GM12878 (cell line): ENCODE measurements at regions not wholly inside any gene's neighbourhood (a gene's known extent, or its start where the extent isn't known, plus 50 kb on each side); places are given as distances from the start of the nearest gene placed in this dataset.

Experiments used
- ATAC-seq: fragments of 200-7000 bp; cut with Tn5 transposase; 3 replicates; pipeline ENCODE4 v1.9.1; 2020; ENCODE audit warnings: mild to moderate bottlenecking, moderate library complexity
- BruUV-seq: library from RNA; stranded (reverse); fragments of 400-500 nt; replicated peaks from 2 replicates; lab custom pipeline; 2021; lab: Mats Ljungman, UMichigan
- CTCF ChIA-PET: fragments of 300-600 bp; sonication (Branson Sonifier 250); formaldehyde crosslinking; extraction: SDS; loops from one replicate; lab custom pipeline; 2021; ENCODE audit warnings: inconsistent platforms; lab: Yijun Ruan, JAX
- POLR2A ChIA-PET: fragments of 350-600 bp; formaldehyde crosslinking; extraction: SDS; loops from one replicate; lab custom pipeline; 2021; ENCODE audit warnings: inconsistent platforms; lab: Charles Lee
- RAD21 ChIA-PET: fragments of 300-600 bp; sonication (Branson Sonifier 250); formaldehyde crosslinking; loops from one replicate; lab custom pipeline; 2023; ENCODE audit warnings: antibody characterized with exemption; ENCODE audit not compliant: unreplicated experiment; lab: Charles Lee
- SMC1A ChIA-PET: fragments of 300-600 bp; sonication (Branson Sonifier 250); formaldehyde crosslinking; loops from one replicate; lab custom pipeline; 2023; ENCODE audit not compliant: unreplicated experiment, uncharacterized antibody; lab: Charles Lee
- DNase-seq: peaks from one replicate; pipeline ENCODE4 v3.0.0-alpha.2; 2011; ENCODE audit warnings: low read depth, low spot score
- FAIRE-seq: peaks from 3 replicates; lab custom pipeline; 2011; peaks lifted over from hg19 to GRCh38; lab: Jason Lieb, UNC
- H2AFZ ChIP-seq: 2 replicates; pipeline ENCODE4 v1.6.0; 2011; ENCODE audit warnings: low read depth, low read length, control low read depth; ENCODE audit not compliant: control insufficient read depth
- H3K27ac ChIP-seq: 2 replicates; pipeline ENCODE4 v1.5.1; 2011; ENCODE audit warnings: control low read depth; ENCODE audit not compliant: control insufficient read depth, insufficient read depth
- H3K27me3 ChIP-seq, 2 experiments: replicated peaks in 1 of 2; 2 replicates each; pipeline versions ENCODE4 v1.6.0 to v1.6.1; 2011; ENCODE audit warnings: low read length in 1 of 2; ENCODE audit not compliant: control insufficient read depth in 2 of 2, insufficient read depth in 2 of 2
- H3K36me3 ChIP-seq, 2 experiments: 2 replicates each; pipeline ENCODE4 v1.5.1; 2011; ENCODE audit warnings: low read length in 1 of 2; ENCODE audit not compliant: control insufficient read depth in 2 of 2, insufficient read depth in 2 of 2
- H3K4me1 ChIP-seq: 2 replicates; pipeline ENCODE4 v1.6.1; 2011; ENCODE audit warnings: mild to moderate bottlenecking, low read length, moderate library complexity, mixed read lengths; ENCODE audit not compliant: control insufficient read depth, insufficient read depth
- H3K4me2 ChIP-seq: 2 replicates; pipeline ENCODE4 v1.6.0; 2011; ENCODE audit warnings: control low read depth; ENCODE audit not compliant: control insufficient read depth, insufficient read depth
- H3K4me3 ChIP-seq: fragments of 200-600 bp; sonication (generic); 2 replicates; pipeline ENCODE4 v1.5.1; 2016
- H3K79me2 ChIP-seq: 2 replicates; pipeline ENCODE4 v1.6.0; 2011; ENCODE audit warnings: low read length; ENCODE audit not compliant: control insufficient read depth, insufficient read depth
- H3K9ac ChIP-seq: 2 replicates; pipeline ENCODE4 v1.8.0; 2011; ENCODE audit warnings: low read length, control low read depth, mixed read lengths; ENCODE audit not compliant: control insufficient read depth, insufficient read depth
- H3K9me3 ChIP-seq: replicated peaks from 3 replicates; pipeline ENCODE4 v1.5.1; 2011; ENCODE audit warnings: mild to moderate bottlenecking, low read length; ENCODE audit not compliant: control insufficient read depth, insufficient read depth
- H4K20me1 ChIP-seq: 2 replicates; pipeline ENCODE4 v1.6.0; 2011; ENCODE audit not compliant: control insufficient read depth, insufficient read depth
- EZH2 ChIP-seq: IDR thresholded peaks from 2 replicates; pipeline ENCODE4 v1.6.1; 2012; ENCODE audit warnings: low read depth, mild to moderate bottlenecking, control low read depth, inconsistent platforms, low read length, borderline replicate concordance; ENCODE audit not compliant: control insufficient read depth
- MEF2B ChIP-seq: fragments of 450-650 bp; IDR thresholded peaks from 2 replicates; pipeline ENCODE4 v1.6.1; 2018; ENCODE audit warnings: mild to moderate bottlenecking, moderate library complexity; ENCODE audit not compliant: partially characterized antibody, poor library complexity, severe bottlenecking
- SUZ12 ChIP-seq: fragments of 200-600 bp; sonication (generic); IDR thresholded peaks from one replicate; pipeline ENCODE4 v1.6.1; 2018; ENCODE audit warnings: antibody characterized with exemption, mild to moderate bottlenecking; ENCODE audit not compliant: unreplicated experiment
- TCF7 ChIP-seq: IDR thresholded peaks from 2 replicates; pipeline ENCODE4 v1.6.1; 2014; ENCODE audit warnings: antibody characterized with exemption, borderline replicate concordance
- YY1 ChIP-seq: IDR thresholded peaks from 2 replicates; pipeline ENCODE4 v1.6.1; 2011; ENCODE audit warnings: low read depth, mild to moderate bottlenecking, low read length
- ZNF384 ChIP-seq: IDR thresholded peaks from 2 replicates; pipeline ENCODE4 v1.6.1; 2012; ENCODE audit warnings: low read depth, mild to moderate bottlenecking, low read length, improper control_type of control experiment, borderline replicate concordance
- WGBS: methylation state at CpG from one replicate; pipeline ENCODE4 v1.1.6; 2016; ENCODE audit warnings: low lambda C conversion rate; ENCODE audit not compliant: insufficient replicate concordance, insufficient coverage; ENCODE audit errors: missing lambda C conversion rate; 5-methylcytosine and 5-hydroxymethylcytosine counted together
- in situ Hi-C: fragments of 300-500 bp; cut with MboI; formaldehyde crosslinking; loops from 9 replicates; pipeline ENCODE4 v1.14.3; 2018; ENCODE audit warnings: mixed read lengths
- intact Hi-C: fragments of 100-400 bp; cut with micrococcal nuclease; formaldehyde crosslinking; loops from one replicate; pipeline ENCODE4 v1.14.2; 2022; ENCODE audit not compliant: unreplicated experiment
- TF ChIP-seq, protein P1 (sequence below): fragments of 450-650 bp; formaldehyde crosslinking; IDR thresholded peaks from 2 replicates; pipeline ENCODE4 v1.4.0; 2020; ENCODE audit warnings: mild to moderate bottlenecking, moderate library complexity
- TF ChIP-seq, protein P2 (sequence below): IDR thresholded peaks from 2 replicates; pipeline ENCODE4 v1.6.1; 2012; ENCODE audit warnings: low read depth, low read length, improper control_type of control experiment

DNA sequence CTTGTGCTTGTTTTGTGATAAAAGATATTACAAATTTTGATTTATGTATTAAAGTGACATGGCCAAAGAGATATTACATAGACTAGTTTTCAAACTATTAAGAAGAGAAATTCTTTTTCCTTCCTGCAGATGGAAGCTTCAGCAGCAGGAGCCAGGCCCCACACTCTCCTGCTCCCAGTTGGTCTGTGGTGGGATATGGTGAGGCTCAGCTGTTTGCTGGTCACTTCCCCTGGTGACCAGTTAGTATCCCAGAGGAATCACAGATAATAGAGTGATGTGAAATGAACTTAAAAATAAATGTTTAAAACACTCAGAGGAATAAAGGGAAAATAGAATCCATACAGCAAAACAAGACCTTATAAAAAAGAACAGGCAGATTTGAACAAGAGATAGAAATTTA is 154.7 kb downstream of the KTN1 start:
- Histone ChIP-seq H3K27ac (no peak overlapping the region), H3K4me1 (no peaks in the 10 kb centered on the region), H2AFZ (no peak overlapping the region), H3K4me3 (no peak overlapping the region), H4K20me1 (no peaks in the 10 kb centered on the region), H3K27me3 (no peaks in the 10 kb centered on the region), H3K9me3 (peaks cover 3% of the 10 kb centered on the region; the same call in 1 of the 3 replicates), H3K9ac (no peak overlapping the region), H3K4me2 (no peak overlapping the region), H3K36me3 (no peaks in the 10 kb centered on the region), H3K79me2 (no peaks in the 10 kb centered on the region)
- RAD21 ChIA-PET = interaction anchor here (0.7 to 4.6 kb wide), 3 partner anchors 605 to 739 kb away, joined by 3 to 29 read pairs (median 3); no protein-coding TSS in a partner anchor
- DNase-seq = no peak
- CTCF ChIA-PET = interaction anchor here (1.1 to 6.6 kb wide), 5 partner anchors 9 to 740 kb away, joined by 3 to 67 read pairs (median 8); no protein-coding TSS in a partner anchor
- in situ Hi-C loops = loop anchor here (10.0 kb wide), 1 partner anchor 610 kb away; no protein-coding TSS in a partner anchor
- no TSS peak for BruUV-seq
- POLR2A ChIA-PET = no interaction called here
- intact Hi-C loops = loop anchor here (10.0 kb wide), 1 partner anchor 740 kb away; no protein-coding TSS in a partner anchor
- TF ChIP-seq YY1 (no peak), TCF7 (no peak)
- FAIRE-seq = no peak
- no peak for ATAC-seq
- SMC1A ChIA-PET = interaction anchor here (2.1 kb wide), 1 partner anchor 288 kb away, joined by 5 read pairs; no protein-coding TSS in a partner anchor

DNA sequence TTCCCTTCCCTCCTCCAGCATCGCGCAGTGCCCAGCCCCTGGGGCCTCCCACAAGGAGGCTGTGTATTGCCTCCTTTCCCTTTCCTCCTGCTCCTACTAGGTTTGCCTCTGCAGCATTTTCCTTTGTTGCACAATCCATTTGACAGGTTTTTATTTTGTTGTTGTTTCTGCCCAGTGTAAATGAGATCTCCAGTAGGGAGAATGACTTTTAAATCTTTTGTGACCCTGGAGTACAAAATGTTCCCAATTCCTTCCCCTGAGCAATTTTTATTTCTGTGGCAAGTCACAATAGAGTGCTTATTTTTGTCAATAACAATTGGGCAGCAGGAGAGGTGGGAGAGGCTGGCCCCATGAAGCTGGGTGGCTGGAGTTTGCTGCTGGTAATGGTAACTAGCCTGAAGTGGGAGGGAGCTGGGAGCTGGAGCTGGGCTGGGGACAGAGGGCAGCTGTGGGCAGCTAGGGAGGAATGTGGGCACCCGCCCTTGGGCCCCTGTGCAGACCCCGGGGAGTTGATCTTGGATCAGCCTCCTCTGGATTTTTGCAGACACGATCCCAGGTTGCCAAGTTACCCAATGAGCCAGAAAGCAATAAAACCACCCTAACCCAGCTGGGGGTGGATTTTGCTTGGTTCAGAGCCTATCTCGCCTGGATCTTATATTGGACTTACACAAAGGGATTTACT is 160.1 kb downstream of the KTN1 start:
- intact Hi-C loops = loop anchor here (10.0 kb wide), 1 partner anchor 735 kb away; no protein-coding TSS in a partner anchor
- Histone ChIP-seq H3K36me3 (no peaks in the 10 kb centered on the region), H3K4me3 (no peak overlapping the region), H3K4me2 (no peak overlapping the region), H2AFZ (no peak overlapping the region), H3K4me1 (no peaks in the 10 kb centered on the region), H3K9me3 (peaks cover 3% of the 10 kb centered on the region; the same call in 1 of the 3 replicates), H3K9ac (no peak overlapping the region), H3K27me3 (no peaks in the 10 kb centered on the region), H3K27ac (no peak overlapping the region), H3K79me2 (no peaks in the 10 kb centered on the region), H4K20me1 (no peaks in the 10 kb centered on the region)
- FAIRE-seq (no peak), ATAC-seq (no peak), DNase-seq (no peak)
- in situ Hi-C loops = loop anchor here (10.0 kb wide), 1 partner anchor 605 kb away; no protein-coding TSS in a partner anchor
- ChIA-PET SMC1A (interaction anchor here (1.1 kb wide), 1 partner anchor 21 kb away, joined by 3 read pairs; no protein-coding TSS in a partner anchor), POLR2A (no interaction called here), CTCF (no interaction called here), RAD21 (no interaction called here)
- WGBS = 46% methylated on average over 6 of the region's 6 CpGs
- no peak for TF ChIP-seq YY1
- no peak for TF ChIP-seq EZH2
- TF ChIP-seq SUZ12 = no peak
- no peak for TF ChIP-seq MEF2B
- TF ChIP-seq ZNF384 = no peak
- TF ChIP-seq, protein P1, sequence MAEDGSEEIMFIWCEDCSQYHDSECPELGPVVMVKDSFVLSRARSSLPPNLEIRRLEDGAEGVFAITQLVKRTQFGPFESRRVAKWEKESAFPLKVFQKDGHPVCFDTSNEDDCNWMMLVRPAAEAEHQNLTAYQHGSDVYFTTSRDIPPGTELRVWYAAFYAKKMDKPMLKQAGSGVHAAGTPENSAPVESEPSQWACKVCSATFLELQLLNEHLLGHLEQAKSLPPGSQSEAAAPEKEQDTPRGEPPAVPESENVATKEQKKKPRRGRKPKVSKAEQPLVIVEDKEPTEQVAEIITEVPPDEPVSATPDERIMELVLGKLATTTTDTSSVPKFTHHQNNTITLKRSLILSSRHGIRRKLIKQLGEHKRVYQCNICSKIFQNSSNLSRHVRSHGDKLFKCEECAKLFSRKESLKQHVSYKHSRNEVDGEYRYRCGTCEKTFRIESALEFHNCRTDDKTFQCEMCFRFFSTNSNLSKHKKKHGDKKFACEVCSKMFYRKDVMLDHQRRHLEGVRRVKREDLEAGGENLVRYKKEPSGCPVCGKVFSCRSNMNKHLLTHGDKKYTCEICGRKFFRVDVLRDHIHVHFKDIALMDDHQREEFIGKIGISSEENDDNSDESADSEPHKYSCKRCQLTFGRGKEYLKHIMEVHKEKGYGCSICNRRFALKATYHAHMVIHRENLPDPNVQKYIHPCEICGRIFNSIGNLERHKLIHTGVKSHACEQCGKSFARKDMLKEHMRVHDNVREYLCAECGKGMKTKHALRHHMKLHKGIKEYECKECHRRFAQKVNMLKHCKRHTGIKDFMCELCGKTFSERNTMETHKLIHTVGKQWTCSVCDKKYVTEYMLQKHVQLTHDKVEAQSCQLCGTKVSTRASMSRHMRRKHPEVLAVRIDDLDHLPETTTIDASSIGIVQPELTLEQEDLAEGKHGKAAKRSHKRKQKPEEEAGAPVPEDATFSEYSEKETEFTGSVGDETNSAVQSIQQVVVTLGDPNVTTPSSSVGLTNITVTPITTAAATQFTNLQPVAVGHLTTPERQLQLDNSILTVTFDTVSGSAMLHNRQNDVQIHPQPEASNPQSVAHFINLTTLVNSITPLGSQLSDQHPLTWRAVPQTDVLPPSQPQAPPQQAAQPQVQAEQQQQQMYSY (CRISPR knock-in tag) = no peak
- TF ChIP-seq, protein P2, sequence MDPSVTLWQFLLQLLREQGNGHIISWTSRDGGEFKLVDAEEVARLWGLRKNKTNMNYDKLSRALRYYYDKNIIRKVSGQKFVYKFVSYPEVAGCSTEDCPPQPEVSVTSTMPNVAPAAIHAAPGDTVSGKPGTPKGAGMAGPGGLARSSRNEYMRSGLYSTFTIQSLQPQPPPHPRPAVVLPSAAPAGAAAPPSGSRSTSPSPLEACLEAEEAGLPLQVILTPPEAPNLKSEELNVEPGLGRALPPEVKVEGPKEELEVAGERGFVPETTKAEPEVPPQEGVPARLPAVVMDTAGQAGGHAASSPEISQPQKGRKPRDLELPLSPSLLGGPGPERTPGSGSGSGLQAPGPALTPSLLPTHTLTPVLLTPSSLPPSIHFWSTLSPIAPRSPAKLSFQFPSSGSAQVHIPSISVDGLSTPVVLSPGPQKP = no peak
- no TSS peak for BruUV-seq
